WTC11 (cell line): ENCODE measurements at regions not wholly inside any gene's neighbourhood (a gene's known extent, or its start where the extent isn't known, plus 50 kb on each side); places are given as distances from the start of the nearest gene placed in this dataset.

Experiments used
- ATAC-seq: fragments of 200-7000 bp; cut with Tn5 transposase; 2 replicates; pipeline ENCODE4 v1.10.0; 2021; ENCODE audit warnings: mild to moderate bottlenecking, moderate library complexity
- CTCF ChIA-PET: fragments of 300-600 bp; sonication (Branson Sonifier 250); formaldehyde crosslinking; loops from one replicate; lab custom pipeline; 2021; ENCODE audit warnings: antibody characterized with exemption; lab: Charles Lee
- POLR2A ChIA-PET: fragments of 350-600 bp; sonication (Branson Sonifier 250); formaldehyde crosslinking; loops from one replicate; lab custom pipeline; 2021; ENCODE audit warnings: antibody characterized with exemption; lab: Charles Lee
- DNase-seq: peaks from one replicate; pipeline ENCODE4 v3.0.0; 2021; ENCODE audit warnings: low spot score
- H3K27ac Mint-ChIP-seq: 2 replicates; pipeline ENCODE4 v1.8.0; 2021; ENCODE audit warnings: mixed read lengths
- H3K27me3 Mint-ChIP-seq: 2 replicates; pipeline ENCODE4 v1.8.0; 2021; ENCODE audit warnings: low read depth, mild to moderate bottlenecking, moderate library complexity, mixed read lengths
- H3K36me3 Mint-ChIP-seq: 2 replicates; pipeline ENCODE4 v1.8.0; 2021; ENCODE audit warnings: mixed read lengths
- H3K4me1 Mint-ChIP-seq: 2 replicates; pipeline ENCODE4 v1.8.0; 2022; ENCODE audit warnings: mixed read lengths
- H3K4me3 Mint-ChIP-seq: 2 replicates; pipeline ENCODE4 v1.8.0; 2021; ENCODE audit warnings: mild to moderate bottlenecking, moderate library complexity, mixed read lengths
- H3K9me3 Mint-ChIP-seq: 2 replicates; pipeline ENCODE4 v1.8.0; 2021; ENCODE audit warnings: mixed read lengths
- AR ChIP-seq: fragments of 250-450 bp; sonication (Bioruptor Pico); IDR thresholded peaks from 2 replicates; pipeline ENCODE4 v1.9.0; 2021; ENCODE audit warnings: mild to moderate bottlenecking
- ATF3 ChIP-seq: sonication (generic); formaldehyde crosslinking; conservative IDR thresholded peaks from 2 replicates; pipeline ENCODE4 v1.8.1; 2022; ENCODE audit warnings: mild to moderate bottlenecking, missing genetic modification reagents
- CREM ChIP-seq: sonication (generic); formaldehyde crosslinking; IDR thresholded peaks from 2 replicates; pipeline ENCODE4 v1.8.1; 2022; ENCODE audit warnings: mild to moderate bottlenecking, missing genetic modification reagents, moderate library complexity
- FOXK1 ChIP-seq: sonication (generic); formaldehyde crosslinking; IDR thresholded peaks from 2 replicates; pipeline ENCODE4 v1.8.0; 2022; ENCODE audit warnings: mild to moderate bottlenecking, moderate library complexity, missing genetic modification reagents
- GABPB1 ChIP-seq: sonication (generic); formaldehyde crosslinking; IDR thresholded peaks from 2 replicates; pipeline ENCODE4 v1.8.1; 2023; ENCODE audit warnings: mild to moderate bottlenecking, missing genetic modification reagents
- KAT7 ChIP-seq: sonication (generic); formaldehyde crosslinking; IDR thresholded peaks from 2 replicates; pipeline ENCODE4 v1.8.1; 2023; ENCODE audit warnings: missing genetic modification reagents, mild to moderate bottlenecking, borderline replicate concordance
- NFYB ChIP-seq: sonication (generic); formaldehyde crosslinking; conservative IDR thresholded peaks from 2 replicates; pipeline ENCODE4 v1.8.0; 2022; ENCODE audit warnings: low read depth, missing genetic modification reagents
- NR2C2 ChIP-seq: sonication (generic); formaldehyde crosslinking; IDR thresholded peaks from 2 replicates; pipeline ENCODE4 v1.8.0; 2022; ENCODE audit warnings: mild to moderate bottlenecking, missing genetic modification reagents
- PREB ChIP-seq: sonication (generic); formaldehyde crosslinking; IDR thresholded peaks from 2 replicates; pipeline ENCODE4 v1.8.1; 2022; ENCODE audit warnings: mild to moderate bottlenecking, missing genetic modification reagents, moderate library complexity, borderline replicate concordance
- RELA ChIP-seq: sonication (generic); formaldehyde crosslinking; IDR thresholded peaks from 2 replicates; pipeline ENCODE4 v1.8.1; 2022; ENCODE audit warnings: missing genetic modification reagents, mild to moderate bottlenecking, borderline replicate concordance
- TEAD1 ChIP-seq: sonication (generic); formaldehyde crosslinking; IDR thresholded peaks from 2 replicates; pipeline ENCODE4 v1.8.0; 2022; ENCODE audit warnings: mild to moderate bottlenecking, missing genetic modification reagents
- USF1 ChIP-seq: sonication (generic); formaldehyde crosslinking; IDR thresholded peaks from 2 replicates; pipeline ENCODE4 v1.8.0; 2022; ENCODE audit warnings: mild to moderate bottlenecking, missing genetic modification reagents
- ZBTB43 ChIP-seq: sonication (generic); formaldehyde crosslinking; IDR thresholded peaks from 2 replicates; pipeline ENCODE4 v1.8.1; 2023; ENCODE audit warnings: mild to moderate bottlenecking, missing genetic modification reagents
- ZNF425 ChIP-seq: fragments of 250-450 bp; sonication (Bioruptor Pico); conservative IDR thresholded peaks from 2 replicates; pipeline ENCODE4 v1.9.0; 2021; ENCODE audit warnings: mild to moderate bottlenecking

GRCh38 chr9:90455316-90455715, 187.3 kb downstream of the DIRAS2 start (continued):
- TF ChIP-seq AR (no peak), RELA (CRISPR knock-in tag) (no peak), TEAD1 (CRISPR knock-in tag) (no peak), ZNF425 (no peak), ATF3 (no peak), FOXK1 (CRISPR knock-in tag) (no peak), CREM (CRISPR knock-in tag) (no peak)

- no peak overlapping the region for H3K4me3 Mint-ChIP-seq
- peaks cover 17% of the 10 kb centered on the region for H3K9me3 Mint-ChIP-seq
- DNase-seq (no peak), ATAC-seq (no peak)
- TF ChIP-seq USF1 (no peak), TEAD1 (CRISPR knock-in tag) (no peak)
- H3K36me3 Mint-ChIP-seq = no peaks in the 10 kb centered on the region; the same call in 1 of the 2 replicates
- ChIA-PET CTCF (interaction anchor here (1.0 to 1.4 kb wide), 4 partner anchors 8 to 139 kb away, joined by 3 to 7 read pairs (median 4); no protein-coding TSS in a partner anchor), POLR2A (no interaction called here)
- no peak overlapping the region for H3K27ac Mint-ChIP-seq
- H3K4me1 Mint-ChIP-seq = peaks cover 22% of the 10 kb centered on the region
- H3K27me3 Mint-ChIP-seq = 0 out of 2 replicates have a peak, but pooled peaks cover 2% of the 10 kb centered on the region
Measured at GRCh38 chr9:90457386-90458190, 185.0 kb downstream of the DIRAS2 start.

GRCh38 chr9:90458485-90458884, 184.1 kb downstream of the DIRAS2 start:
- no peak for TF ChIP-seq NFYB
- TF ChIP-seq PREB (CRISPR knock-in tag) = no peak
- TF ChIP-seq GABPB1 = no peak
- no peak for TF ChIP-seq KAT7 (CRISPR knock-in tag)
- no peak for TF ChIP-seq ZBTB43
- TF ChIP-seq NR2C2 (CRISPR knock-in tag) = no peak
- Mint-ChIP-seq H3K27ac (no peak overlapping the region), H3K27me3 (0 out of 2 replicates have a peak, but pooled peaks cover 2% of the 10 kb centered on the region), H3K36me3 (no peaks in the 10 kb centered on the region; the same call in 1 of the 2 replicates), H3K4me1 (peaks cover 22% of the 10 kb centered on the region), H3K4me3 (no peak overlapping the region), H3K9me3 (peaks cover 17% of the 10 kb centered on the region)
- ATAC-seq (peak; percentile 74), DNase-seq (peak; percentile 24)
- CTCF ChIA-PET = interaction anchor here (0.7 to 1.4 kb wide), 6 partner anchors 9 to 184 kb away, joined by 3 to 7 read pairs (median 4); partner anchors contain the start of gene DIRAS2
- POLR2A ChIA-PET = no interaction called here
